Lung microvascular endothelial cell (primary cell): ENCODE measurements at regions not wholly inside any gene's neighbourhood (a gene's known extent, or its start where the extent isn't known, plus 50 kb on each side); places are given as distances from the start of the nearest gene placed in this dataset.

Source experiments
- DNase-seq, 2 donors: peaks; one replicate each; pipeline versions ENCODE4 v3.0.0 to v3.0.0-alpha.2; 2010; ENCODE audit warnings: low read depth in 2 of 2

- DNase-seq: no peak
Observed at GRCh38 chr4:41388080-41388479, 131.4 kb downstream of the UCHL1 start.

- DNase-seq: peak in 1 of 2 donors; percentile 9
Observed at GRCh38 chr4:41389356-41389755, 132.6 kb downstream of the UCHL1 start.

- DNase-seq: no peak
Observed at GRCh38 chr4:41390661-41391060, 133.9 kb downstream of the UCHL1 start.

GRCh38 chr4:41391271-41391670 lies 134.5 kb downstream of the UCHL1 start:
- DNase-seq: no peak

GRCh38 chr4:41394481-41394894 lies 137.8 kb downstream of the UCHL1 start:
- no peak for DNase-seq

- no peak for DNase-seq
Observed at GRCh38 chr4:41396214-41396613, 139.5 kb downstream of the UCHL1 start.

GRCh38 chr4:41396869-41397268 lies 140.1 kb downstream of the UCHL1 start:
- DNase-seq: no peak

- no peak for DNase-seq
Observed at GRCh38 chr4:41399231-41399630, 138.7 kb upstream of the LIMCH1 start.

GRCh38 chr4:41400296-41400695 lies 137.7 kb upstream of the LIMCH1 start:
- DNase-seq: no peak

- DNase-seq: no peak
Observed at GRCh38 chr4:41405464-41406112, 132.4 kb upstream of the LIMCH1 start.

- DNase-seq: no peak
Observed at GRCh38 chr4:41406113-41406516, 131.8 kb upstream of the LIMCH1 start.

GRCh38 chr4:41408150-41408549 lies 129.8 kb upstream of the LIMCH1 start:
- DNase-seq: no peak

- DNase-seq: no peak
Observed at GRCh38 chr4:41408859-41409593, 128.9 kb upstream of the LIMCH1 start.

- no peak for DNase-seq
Observed at GRCh38 chr4:41409594-41409895, 128.4 kb upstream of the LIMCH1 start.

GRCh38 chr4:41410049-41410448 lies 127.9 kb upstream of the LIMCH1 start:
- DNase-seq: no peak

- DNase-seq: peak in 1 of 2 donors; percentile 32
Observed at GRCh38 chr4:41413670-41414411, 124.1 kb upstream of the LIMCH1 start.

GRCh38 chr4:41414412-41414779 lies 123.6 kb upstream of the LIMCH1 start:
- DNase-seq: no peak

- no peak for DNase-seq
Observed at GRCh38 chr4:41418444-41418843, 119.5 kb upstream of the LIMCH1 start.

GRCh38 chr4:41420541-41420940 lies 117.4 kb upstream of the LIMCH1 start:
- no peak for DNase-seq

- DNase-seq: no peak
Observed at GRCh38 chr4:41423117-41423516, 114.8 kb upstream of the LIMCH1 start.

- peak; percentile 29 to 34 for DNase-seq
Observed at GRCh38 chr4:41424522-41424921, 113.4 kb upstream of the LIMCH1 start.

- DNase-seq: no peak
Observed at GRCh38 chr4:41425650-41426049, 112.3 kb upstream of the LIMCH1 start.

- DNase-seq: peak; percentile 72 to 76
Observed at GRCh38 chr4:41426539-41426938, 111.4 kb upstream of the LIMCH1 start.
